Mesothelial cell of epicardium (in vitro differentiated cells): ENCODE measurements at regions not wholly inside any gene's neighbourhood (a gene's known extent, or its start where the extent isn't known, plus 50 kb on each side); places are given as distances from the start of the nearest gene placed in this dataset. TPM values are rescaled to one million over a fixed set of nuclear protein-coding genes. Genes with fewer than 3 reads are reported as not detected.

ENCODE experiments used
- microRNA-seq: library from miRNA; unstranded; fragments of <30 nt; microRNA quantifications from one replicate; pipeline ENCODE4 v1.2.0, GENCODE V29; 2021; ENCODE audit warnings: inconsistent platforms, mixed read lengths

Small RNA genes lying in the stretch of these regions (microRNA-seq; reads per million reads assigned to microRNA genes)
- gene MIR4272: not detected
